GM12878 (cell line): ENCODE measurements at regions not wholly inside any gene's neighbourhood (a gene's known extent, or its start where the extent isn't known, plus 50 kb on each side); places are given as distances from the start of the nearest gene placed in this dataset.

ENCODE experiments used
- ATAC-seq: fragments of 200-7000 bp; cut with Tn5 transposase; 3 replicates; pipeline ENCODE4 v1.9.1; 2020; ENCODE audit warnings: mild to moderate bottlenecking, moderate library complexity
- BruUV-seq: library from RNA; stranded (reverse); fragments of 400-500 nt; replicated peaks from 2 replicates; lab custom pipeline; 2021; lab: Mats Ljungman, UMichigan
- CTCF ChIA-PET: fragments of 300-600 bp; sonication (Branson Sonifier 250); formaldehyde crosslinking; extraction: SDS; loops from one replicate; lab custom pipeline; 2021; ENCODE audit warnings: inconsistent platforms; lab: Yijun Ruan, JAX
- POLR2A ChIA-PET: fragments of 350-600 bp; formaldehyde crosslinking; extraction: SDS; loops from one replicate; lab custom pipeline; 2021; ENCODE audit warnings: inconsistent platforms; lab: Charles Lee
- RAD21 ChIA-PET: fragments of 300-600 bp; sonication (Branson Sonifier 250); formaldehyde crosslinking; loops from one replicate; lab custom pipeline; 2023; ENCODE audit warnings: antibody characterized with exemption; ENCODE audit not compliant: unreplicated experiment; lab: Charles Lee
- SMC1A ChIA-PET: fragments of 300-600 bp; sonication (Branson Sonifier 250); formaldehyde crosslinking; loops from one replicate; lab custom pipeline; 2023; ENCODE audit not compliant: unreplicated experiment, uncharacterized antibody; lab: Charles Lee
- DNase-seq: peaks from one replicate; pipeline ENCODE4 v3.0.0-alpha.2; 2011; ENCODE audit warnings: low read depth, low spot score
- FAIRE-seq: peaks from 3 replicates; lab custom pipeline; 2011; peaks lifted over from hg19 to GRCh38; lab: Jason Lieb, UNC
- H2AFZ ChIP-seq: 2 replicates; pipeline ENCODE4 v1.6.0; 2011; ENCODE audit warnings: low read depth, low read length, control low read depth; ENCODE audit not compliant: control insufficient read depth
- H3K27ac ChIP-seq: 2 replicates; pipeline ENCODE4 v1.5.1; 2011; ENCODE audit warnings: control low read depth; ENCODE audit not compliant: control insufficient read depth, insufficient read depth
- H3K27me3 ChIP-seq, 2 experiments: replicated peaks in 1 of 2; 2 replicates each; pipeline versions ENCODE4 v1.6.0 to v1.6.1; 2011; ENCODE audit warnings: low read length in 1 of 2; ENCODE audit not compliant: control insufficient read depth in 2 of 2, insufficient read depth in 2 of 2
- H3K36me3 ChIP-seq, 2 experiments: 2 replicates each; pipeline ENCODE4 v1.5.1; 2011; ENCODE audit warnings: low read length in 1 of 2; ENCODE audit not compliant: control insufficient read depth in 2 of 2, insufficient read depth in 2 of 2
- H3K4me1 ChIP-seq: 2 replicates; pipeline ENCODE4 v1.6.1; 2011; ENCODE audit warnings: mild to moderate bottlenecking, low read length, moderate library complexity, mixed read lengths; ENCODE audit not compliant: control insufficient read depth, insufficient read depth
- H3K4me2 ChIP-seq: 2 replicates; pipeline ENCODE4 v1.6.0; 2011; ENCODE audit warnings: control low read depth; ENCODE audit not compliant: control insufficient read depth, insufficient read depth
- H3K4me3 ChIP-seq: fragments of 200-600 bp; sonication (generic); 2 replicates; pipeline ENCODE4 v1.5.1; 2016
- H3K79me2 ChIP-seq: 2 replicates; pipeline ENCODE4 v1.6.0; 2011; ENCODE audit warnings: low read length; ENCODE audit not compliant: control insufficient read depth, insufficient read depth
- H3K9ac ChIP-seq: 2 replicates; pipeline ENCODE4 v1.8.0; 2011; ENCODE audit warnings: low read length, control low read depth, mixed read lengths; ENCODE audit not compliant: control insufficient read depth, insufficient read depth
- H3K9me3 ChIP-seq: replicated peaks from 3 replicates; pipeline ENCODE4 v1.5.1; 2011; ENCODE audit warnings: mild to moderate bottlenecking, low read length; ENCODE audit not compliant: control insufficient read depth, insufficient read depth
- H4K20me1 ChIP-seq: 2 replicates; pipeline ENCODE4 v1.6.0; 2011; ENCODE audit not compliant: control insufficient read depth, insufficient read depth
- CUX1 ChIP-seq: IDR thresholded peaks from 2 replicates; pipeline ENCODE4 v1.6.1; 2012; ENCODE audit warnings: improper control_type of control experiment, low read depth, low read length; ENCODE audit not compliant: insufficient replicate concordance
- KDM1A ChIP-seq: fragments of 200-600 bp; sonication (generic); IDR thresholded peaks from 2 replicates; pipeline ENCODE4 v1.6.1; 2016; ENCODE audit warnings: borderline replicate concordance
- MEF2B ChIP-seq: fragments of 450-650 bp; IDR thresholded peaks from 2 replicates; pipeline ENCODE4 v1.6.1; 2018; ENCODE audit warnings: mild to moderate bottlenecking, moderate library complexity; ENCODE audit not compliant: partially characterized antibody, poor library complexity, severe bottlenecking
- NFIC ChIP-seq: IDR thresholded peaks from 2 replicates; pipeline ENCODE4 v1.6.1; 2012; ENCODE audit warnings: low read depth, mild to moderate bottlenecking, inconsistent platforms, low read length, moderate library complexity
- NR2C2 ChIP-seq: IDR thresholded peaks from 2 replicates; pipeline ENCODE4 v1.6.1; 2011; ENCODE audit warnings: borderline replicate concordance, low read depth; ENCODE audit not compliant: control insufficient read depth, insufficient read length
- SREBF2 ChIP-seq: IDR thresholded peaks from 2 replicates; pipeline ENCODE4 v1.6.1; 2012; ENCODE audit warnings: mild to moderate bottlenecking, low read length
- SUZ12 ChIP-seq: fragments of 200-600 bp; sonication (generic); IDR thresholded peaks from one replicate; pipeline ENCODE4 v1.6.1; 2018; ENCODE audit warnings: antibody characterized with exemption, mild to moderate bottlenecking; ENCODE audit not compliant: unreplicated experiment
- USF1 ChIP-seq: IDR thresholded peaks from 2 replicates; pipeline ENCODE4 v1.6.1; 2011; ENCODE audit warnings: borderline replicate concordance, low read depth, mild to moderate bottlenecking, moderate library complexity, mixed read lengths, low read length; ENCODE audit not compliant: insufficient read depth; ENCODE audit errors: extremely low read length
- YBX1 ChIP-seq: fragments of 450-650 bp; IDR thresholded peaks from 2 replicates; pipeline ENCODE4 v1.6.1; 2016; ENCODE audit warnings: antibody characterized with exemption
- ZBED1 ChIP-seq: IDR thresholded peaks from 2 replicates; pipeline ENCODE4 v1.6.1; 2016; ENCODE audit warnings: borderline replicate concordance
- WGBS: methylation state at CpG from one replicate; pipeline ENCODE4 v1.1.6; 2016; ENCODE audit warnings: low lambda C conversion rate; ENCODE audit not compliant: insufficient replicate concordance, insufficient coverage; ENCODE audit errors: missing lambda C conversion rate; 5-methylcytosine and 5-hydroxymethylcytosine counted together
- in situ Hi-C: fragments of 300-500 bp; cut with MboI; formaldehyde crosslinking; loops from 9 replicates; pipeline ENCODE4 v1.14.3; 2018; ENCODE audit warnings: mixed read lengths
- intact Hi-C: fragments of 100-400 bp; cut with micrococcal nuclease; formaldehyde crosslinking; loops from one replicate; pipeline ENCODE4 v1.14.2; 2022; ENCODE audit not compliant: unreplicated experiment

- no peak for TF ChIP-seq CUX1
Observed at GRCh38 chr10:105783936-105784483, 1142.9 kb downstream of the SORCS3 start (continued).

DNA sequence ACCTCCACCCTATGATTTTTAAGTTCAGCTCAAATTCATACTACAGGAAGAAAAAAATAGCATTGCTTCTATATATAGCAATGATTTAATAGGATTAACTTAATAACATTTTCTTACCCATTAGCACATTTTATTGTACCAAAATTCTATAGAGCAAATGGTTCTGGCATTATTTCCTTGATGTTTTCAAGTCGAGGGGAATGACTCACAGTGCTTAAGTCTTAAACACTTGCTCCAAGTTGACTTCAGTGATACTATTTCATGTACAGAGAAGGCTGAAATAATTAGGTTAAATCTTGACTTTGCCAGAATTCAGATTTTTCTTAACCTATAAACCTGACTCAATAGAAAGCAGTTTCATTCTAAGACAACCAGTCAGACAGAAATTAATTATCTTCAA is 1133.8 kb downstream of the SORCS3 start:
- Histone ChIP-seq H3K27ac (no peak overlapping the region), H3K79me2 (no peaks in the 10 kb centered on the region), H3K9ac (no peak overlapping the region), H3K36me3 (no peaks in the 10 kb centered on the region), H2AFZ (no peak overlapping the region), H3K4me2 (no peak overlapping the region), H3K9me3 (no peaks in the 10 kb centered on the region), H3K4me1 (no peaks in the 10 kb centered on the region), H3K4me3 (no peak overlapping the region), H3K27me3 (no peaks in the 10 kb centered on the region), H4K20me1 (no peaks in the 10 kb centered on the region)
- ATAC-seq, result no peak
- no peak for TF ChIP-seq NFIC
- no peak for TF ChIP-seq SUZ12
- no peak for TF ChIP-seq USF1
- TF ChIP-seq YBX1, result no peak
- no peak for TF ChIP-seq KDM1A
- no peak for TF ChIP-seq CUX1
- TF ChIP-seq NR2C2, result no peak
- no peak for TF ChIP-seq SREBF2
- no peak for TF ChIP-seq ZBED1
- TF ChIP-seq MEF2B, result no peak
- BruUV-seq, result no TSS peak
- DNase-seq, result no peak
- ChIA-PET POLR2A (no interaction called here), SMC1A (interaction anchor here (0.6 kb wide), 1 partner anchor 254 kb away, joined by 3 read pairs; no protein-coding TSS in a partner anchor), CTCF (interaction anchor here (0.6 kb wide), 1 partner anchor 396 kb away, joined by 3 read pairs; no protein-coding TSS in a partner anchor), RAD21 (no interaction called here)
- WGBS, result 0% methylated on average over 1 of the region's 1 CpG
- intact Hi-C loops, result no loop called here
- FAIRE-seq, result no peak
- in situ Hi-C loops, result no loop called here
